ENCODE measurements at regions not wholly inside any gene's neighbourhood (a gene's known extent, or its start where the extent isn't known, plus 50 kb on each side); places are given as distances from the start of the nearest gene placed in this dataset.
"Not testable (repeated sequence)": the region's sequence is repeated elsewhere in the genome, so short reads cannot be mapped to it uniquely, and the experiment has no call there.

DNA sequence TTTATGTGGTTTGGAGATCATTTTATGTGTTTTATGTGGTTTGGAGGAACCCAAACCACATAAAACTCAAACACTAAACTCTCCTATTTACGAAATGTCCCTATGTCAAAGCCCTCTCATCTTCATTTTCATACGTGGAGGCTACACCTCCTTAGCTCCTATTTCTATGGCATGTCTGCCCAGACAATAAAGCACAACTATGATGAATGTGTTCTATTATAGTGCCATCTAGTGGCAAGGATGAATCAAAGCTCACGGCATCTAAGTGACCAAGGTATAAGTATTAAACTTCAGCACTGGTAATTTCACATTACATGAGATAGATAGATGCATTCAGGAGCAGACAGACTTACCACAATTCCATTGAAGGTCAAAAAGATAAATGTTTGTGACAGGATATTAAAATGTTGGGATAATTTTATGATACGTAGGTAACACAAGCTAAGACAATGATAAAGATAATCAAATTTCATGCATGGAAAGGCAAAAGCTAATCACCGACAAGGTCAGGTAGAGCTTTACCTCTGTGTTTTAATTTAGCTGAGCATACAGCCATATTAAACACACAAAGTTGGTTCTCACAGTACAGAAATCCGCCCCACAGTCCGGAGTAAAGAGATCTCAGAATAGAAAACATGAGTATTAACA is 130.6 kb upstream of the FHIT start:
- DNase-seq, result peak; percentile 7

- no peak for DNase-seq
Observed at GRCh38 chr3:61387817-61388216, 136.6 kb upstream of the FHIT start.

DNA sequence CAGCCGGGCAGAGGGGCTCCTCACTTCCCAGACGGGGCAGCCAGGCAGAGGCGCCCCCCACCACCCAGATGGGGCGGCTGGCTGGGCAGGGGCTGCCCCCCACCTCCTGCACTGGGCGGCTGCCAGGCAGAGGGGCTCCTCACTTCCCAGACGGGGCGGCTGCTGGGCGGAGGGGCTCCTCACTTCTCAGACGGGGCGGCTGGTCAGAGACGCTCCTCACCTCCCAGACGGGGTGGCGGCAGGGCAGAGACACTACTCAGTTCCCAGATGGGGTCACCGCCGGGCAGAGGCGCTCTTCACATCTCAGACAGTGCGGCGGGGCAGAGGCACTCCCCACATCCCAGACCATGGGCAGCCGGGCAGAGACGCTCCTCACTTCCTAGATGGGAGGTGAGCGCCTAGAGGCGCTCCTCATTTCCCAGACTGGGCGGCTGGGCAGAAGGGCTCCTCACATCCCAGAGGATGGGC is 142.3 kb upstream of the FHIT start:
- not testable (repeated sequence) for DNase-seq

- DNase-seq, result no peak
Observed at GRCh38 chr3:61401359-61401758, 150.1 kb upstream of the FHIT start.

DNA sequence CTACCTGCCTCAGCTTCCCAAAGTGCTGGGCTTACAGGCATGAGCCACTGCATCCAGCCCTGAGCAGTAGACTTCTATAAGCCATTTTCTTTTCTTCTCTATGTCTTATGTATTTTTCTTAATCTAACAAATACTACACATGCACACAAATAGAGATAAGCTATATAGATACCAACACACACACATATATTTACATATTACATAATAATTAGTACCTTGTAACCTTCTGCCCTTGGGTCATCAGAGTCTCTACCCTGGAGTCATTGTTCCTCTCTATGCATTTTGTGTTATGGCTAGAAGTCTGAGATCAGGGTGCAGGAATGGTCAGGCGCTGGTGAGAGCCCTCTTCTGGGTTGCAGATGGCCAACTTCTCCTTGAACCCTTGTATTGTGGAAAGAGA is 154.0 kb upstream of the PTPRG start:
- DNase-seq, result no peak

DNA sequence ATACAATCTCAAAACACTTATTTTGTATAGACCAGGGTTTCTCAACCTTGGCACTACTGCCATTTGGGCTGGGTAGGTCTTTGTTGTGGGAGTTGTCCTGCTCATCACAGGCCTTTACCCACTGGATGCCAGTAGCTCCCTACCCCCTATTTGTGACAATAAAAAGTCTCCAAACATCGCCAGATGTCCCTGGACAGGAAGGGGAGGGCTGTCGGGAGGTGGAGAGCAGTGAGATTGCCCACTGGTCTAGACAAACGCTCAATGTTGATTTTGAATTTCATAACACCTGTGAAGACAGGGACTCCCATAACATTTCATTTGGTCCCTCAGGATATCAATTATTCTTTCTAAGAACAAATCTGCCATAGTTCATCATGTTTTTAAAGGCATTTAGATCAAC is 151.7 kb upstream of the PTPRG start:
- no peak for DNase-seq

GRCh38 chr3:61410358-61410757 is 151.0 kb upstream of the PTPRG start:
- DNase-seq, result not testable (repeated sequence)

DNA sequence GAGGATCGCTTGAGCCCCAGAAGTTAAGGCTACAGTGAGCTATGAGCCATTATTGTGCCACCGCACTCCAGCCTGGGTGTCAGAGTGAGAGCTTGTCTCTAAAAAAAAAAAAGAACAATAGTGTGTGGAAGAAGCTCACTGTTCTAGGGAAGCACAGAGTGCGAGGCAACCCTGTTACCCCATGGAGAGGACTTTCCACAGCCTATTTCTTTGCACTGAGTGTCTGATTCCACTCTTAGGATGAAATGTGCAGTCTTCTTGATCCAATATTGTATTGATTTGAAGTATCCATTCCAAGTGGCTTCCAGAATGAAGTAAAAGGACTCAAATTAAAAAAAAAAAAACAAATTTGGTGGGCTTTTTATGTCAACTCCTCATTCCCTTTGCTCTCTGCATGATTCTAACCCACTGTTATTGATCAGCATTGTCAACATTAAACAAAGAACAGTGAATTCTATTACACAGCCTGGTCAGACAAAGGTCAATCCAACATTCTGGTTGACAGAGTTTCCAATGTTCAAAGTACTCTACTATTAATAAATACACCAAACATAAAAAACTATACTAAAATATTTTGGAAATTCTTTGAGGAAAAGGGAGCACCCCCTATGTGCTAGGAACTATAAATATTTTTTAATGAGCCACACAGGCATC is 150.2 kb upstream of the PTPRG start:
- DNase-seq, result no peak

- DNase-seq, result no peak
Observed at GRCh38 chr3:61414456-61414855, 146.9 kb upstream of the PTPRG start.

DNA sequence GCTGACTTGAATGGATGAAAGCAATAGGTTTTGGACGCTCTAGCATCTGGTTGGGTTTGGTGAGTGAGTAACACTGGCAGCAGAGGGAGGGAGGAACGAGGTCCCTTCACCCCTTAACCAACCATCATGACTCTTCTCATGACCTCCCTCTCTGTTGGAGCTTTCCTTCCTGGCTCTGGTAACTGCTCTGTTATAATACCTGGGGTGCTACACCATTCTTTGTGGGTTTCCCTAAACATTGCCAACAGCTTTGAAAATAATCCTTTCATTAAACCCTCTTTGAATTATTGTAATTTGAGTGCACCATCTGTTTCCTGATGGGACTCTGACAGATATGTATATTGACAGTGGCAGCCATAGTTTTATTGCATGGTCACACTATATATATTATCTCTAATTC is 146.2 kb upstream of the PTPRG start:
- no peak for DNase-seq

- no peak for DNase-seq
Observed at GRCh38 chr3:61416618-61417017, 144.8 kb upstream of the PTPRG start.

DNA sequence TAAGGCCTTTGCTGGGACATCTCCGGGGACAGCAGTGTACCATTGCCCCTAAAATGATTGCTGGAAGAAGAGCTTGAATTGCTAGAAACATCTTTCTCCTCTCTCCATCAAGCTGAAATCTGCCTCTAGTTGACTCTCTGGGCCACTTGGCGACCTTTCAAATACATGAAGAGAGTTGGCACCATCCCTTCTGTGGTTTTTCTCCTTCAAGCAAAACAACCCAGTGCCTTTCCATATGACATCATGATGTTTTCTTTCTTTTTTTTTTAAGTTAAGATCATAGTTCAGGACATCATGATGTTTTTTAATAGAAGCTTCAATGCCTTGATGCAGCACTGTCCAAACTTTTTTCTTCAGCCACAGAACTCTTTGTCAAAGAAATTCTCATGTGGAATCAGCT is 144.0 kb upstream of the PTPRG start:
- no peak for DNase-seq

DNA sequence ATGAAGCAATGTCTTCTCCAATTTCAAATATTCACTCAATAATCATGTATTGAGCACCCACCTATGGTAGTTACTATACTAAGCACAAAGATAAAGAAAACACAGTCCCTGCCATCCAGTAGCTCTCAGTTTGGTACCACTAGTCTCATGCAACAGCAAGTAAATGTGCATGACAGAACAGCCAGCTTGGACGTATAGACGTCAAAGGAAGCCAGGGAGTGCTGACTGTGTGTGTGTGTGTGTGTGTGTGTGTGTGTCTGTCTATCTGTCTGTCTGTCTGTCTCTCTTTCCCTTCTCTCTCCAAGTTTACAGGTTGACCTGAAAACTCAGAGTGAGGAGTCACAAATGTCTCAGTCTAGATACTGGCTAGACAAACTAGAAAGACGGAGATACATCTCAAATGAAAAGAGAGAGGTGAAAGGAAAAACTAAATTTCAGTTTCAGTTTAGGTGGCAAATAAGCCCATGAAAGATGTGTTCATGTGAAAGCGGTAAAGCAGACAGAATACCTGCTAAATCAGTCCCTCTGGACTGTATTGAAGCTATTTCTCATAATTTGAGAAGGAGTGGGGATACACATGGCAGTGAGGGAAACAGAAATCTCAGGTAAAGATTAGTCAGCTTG is 141.1 kb upstream of the PTPRG start:
- DNase-seq, result no peak

- DNase-seq, result no peak
Observed at GRCh38 chr3:61422945-61423673, 138.3 kb upstream of the PTPRG start.

DNA sequence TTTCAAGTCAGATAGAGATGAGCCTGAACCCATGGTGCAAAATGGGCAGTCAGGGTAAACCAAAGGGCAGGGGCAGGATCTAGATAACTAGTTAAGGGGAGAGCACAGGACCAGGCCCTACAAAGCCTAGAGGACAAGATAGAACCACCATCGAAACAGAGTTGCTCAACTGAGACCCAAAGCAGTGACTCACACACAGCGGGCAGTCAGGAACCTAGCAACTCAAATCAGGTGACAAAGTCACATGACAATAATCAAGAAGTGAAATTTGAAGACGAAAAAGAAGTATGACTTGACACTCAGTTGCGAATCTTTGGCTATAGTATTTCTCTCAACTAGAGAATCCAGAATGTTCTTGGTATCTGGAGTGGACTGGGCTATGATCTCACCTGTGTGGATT is 136.0 kb upstream of the PTPRG start:
- no peak for DNase-seq

DNA sequence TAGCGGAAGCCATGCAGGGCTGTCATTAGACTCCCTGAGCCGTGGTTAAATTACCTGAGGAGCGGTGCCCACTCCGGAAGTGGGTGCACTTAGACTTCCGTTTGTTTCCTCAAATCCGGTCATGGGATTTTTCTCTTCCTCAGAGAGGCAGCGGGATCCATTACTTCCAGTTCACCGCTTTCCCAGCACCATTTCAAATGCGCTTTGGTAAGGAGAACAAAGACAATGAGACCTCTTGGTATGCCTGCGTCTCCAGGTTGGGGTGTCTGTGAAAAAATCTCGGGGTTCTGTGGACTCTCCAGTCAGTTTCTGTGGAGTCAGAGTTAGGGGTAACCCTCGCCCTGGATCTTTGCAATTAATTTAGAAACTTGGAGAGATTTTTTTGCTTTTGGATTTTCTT is 132.3 kb upstream of the PTPRG start:
- no peak for DNase-seq

- not testable (repeated sequence) for DNase-seq
Observed at GRCh38 chr3:61434901-61435300, 126.5 kb upstream of the PTPRG start.

DNA sequence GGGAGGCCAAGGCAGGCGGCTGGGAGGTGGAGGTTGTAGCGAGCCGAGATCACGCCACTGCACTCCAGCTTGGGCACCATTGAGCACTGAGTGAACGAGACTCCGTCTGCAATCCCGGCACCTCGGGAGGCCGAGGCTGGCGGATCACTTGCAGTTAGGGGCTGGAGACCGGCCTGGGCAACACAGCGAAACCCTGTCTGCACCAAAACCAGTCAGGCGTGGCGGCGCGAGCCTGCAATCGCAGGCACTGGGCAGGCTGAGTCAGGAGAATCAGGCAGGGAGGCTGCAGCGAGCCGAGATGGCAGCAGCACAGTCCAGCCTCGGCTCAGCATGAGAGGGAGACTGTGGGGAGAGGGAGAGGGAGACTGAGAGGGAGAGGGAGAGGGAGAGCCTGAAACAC is 126.0 kb upstream of the PTPRG start:
- DNase-seq, result not testable (repeated sequence)

DNA sequence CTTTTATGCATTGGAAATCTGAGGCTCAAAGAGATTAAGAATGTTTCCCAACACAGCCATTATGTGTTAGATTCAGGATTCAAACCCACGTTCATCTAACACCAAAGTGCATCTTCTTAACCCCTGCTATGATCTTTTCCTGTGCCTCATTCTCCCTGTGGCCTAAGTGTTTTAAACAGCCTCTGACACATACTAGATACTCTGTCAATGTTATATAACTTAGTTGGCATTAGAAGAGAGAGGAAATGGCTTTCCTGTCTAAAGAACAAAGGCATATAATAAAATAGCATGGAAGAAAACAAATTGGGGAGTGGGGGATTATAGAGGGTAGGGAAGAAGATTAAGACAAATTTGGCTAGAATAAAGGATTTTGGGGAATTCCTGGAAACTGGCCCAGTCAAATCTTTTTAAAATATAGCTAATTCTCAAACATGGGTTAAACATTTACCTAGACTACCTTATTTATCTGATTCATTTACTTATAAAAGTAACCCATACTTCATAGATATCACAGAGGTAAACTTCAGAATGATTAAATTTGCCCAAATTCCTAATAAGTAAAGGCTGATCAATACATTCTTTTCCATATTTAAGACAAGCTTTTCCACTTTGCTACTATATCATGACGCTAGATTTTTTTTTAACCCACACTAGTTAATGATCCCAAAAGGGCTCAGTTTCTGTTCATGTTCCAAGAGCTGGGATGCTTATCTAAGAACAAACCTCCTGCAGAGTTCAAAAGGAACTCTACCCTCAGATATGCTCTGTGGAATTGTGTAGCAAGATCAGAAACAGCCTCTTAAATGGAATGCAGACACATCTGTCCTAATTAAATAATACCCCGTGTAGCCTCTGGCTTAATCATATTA is 122.9 kb upstream of the PTPRG start:
- DNase-seq, result no peak

GRCh38 chr3:61439122-61439458 is 122.3 kb upstream of the PTPRG start:
- peak; percentile 72 for DNase-seq

- no peak for DNase-seq
Observed at GRCh38 chr3:61442696-61443095, 118.7 kb upstream of the PTPRG start.

DNA sequence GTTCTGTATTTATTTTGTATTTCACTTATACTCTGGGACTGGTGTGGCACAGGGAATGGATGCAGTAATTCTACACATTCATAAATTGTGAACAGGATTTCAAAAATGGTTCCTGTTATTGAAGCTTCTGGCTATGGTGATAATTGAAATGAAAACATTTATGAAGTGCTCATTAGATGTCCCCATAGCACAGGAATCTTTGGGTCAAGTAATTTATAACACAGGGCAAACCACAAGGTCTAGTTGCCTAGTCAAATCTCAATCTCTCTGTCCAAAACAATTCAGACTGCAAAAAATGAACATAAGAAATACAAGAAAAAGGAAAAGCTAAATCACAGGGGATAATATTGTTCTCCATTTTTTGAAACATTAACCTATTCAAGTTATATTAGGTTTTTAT is 117.5 kb upstream of the PTPRG start:
- DNase-seq, result no peak

DNA sequence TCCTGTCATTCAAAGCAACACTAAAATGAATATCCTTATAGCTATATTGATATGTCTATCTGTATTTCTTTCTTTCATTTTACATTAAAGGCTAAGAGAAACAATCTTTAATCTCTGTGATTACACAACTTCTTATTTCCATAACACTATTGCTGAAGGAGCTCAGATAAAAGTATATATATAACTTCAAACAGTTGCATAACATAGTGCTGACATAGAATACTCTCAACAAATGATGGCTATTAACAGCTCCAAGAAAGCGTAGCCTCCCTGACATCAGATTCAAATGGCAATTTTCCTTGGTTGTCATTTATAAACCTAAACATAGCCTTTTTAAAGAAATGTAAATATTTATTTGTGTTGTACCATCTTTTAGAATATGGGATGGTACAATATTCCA is 116.6 kb upstream of the PTPRG start:
- no peak for DNase-seq

Data from NCI-H1105 treated with DMSO at 0.1 percent for 48 hours (cell line).